LNCAP (cell line): ENCODE measurements at regions not wholly inside any gene's neighbourhood (a gene's known extent, or its start where the extent isn't known, plus 50 kb on each side); places are given as distances from the start of the nearest gene placed in this dataset.

Experiments used
- CTCF ChIP-seq: fragments of 450-650 bp; IDR thresholded peaks from 2 replicates; pipeline ENCODE4 v1.5.1; 2017; ENCODE audit warnings: mild to moderate bottlenecking

DNA sequence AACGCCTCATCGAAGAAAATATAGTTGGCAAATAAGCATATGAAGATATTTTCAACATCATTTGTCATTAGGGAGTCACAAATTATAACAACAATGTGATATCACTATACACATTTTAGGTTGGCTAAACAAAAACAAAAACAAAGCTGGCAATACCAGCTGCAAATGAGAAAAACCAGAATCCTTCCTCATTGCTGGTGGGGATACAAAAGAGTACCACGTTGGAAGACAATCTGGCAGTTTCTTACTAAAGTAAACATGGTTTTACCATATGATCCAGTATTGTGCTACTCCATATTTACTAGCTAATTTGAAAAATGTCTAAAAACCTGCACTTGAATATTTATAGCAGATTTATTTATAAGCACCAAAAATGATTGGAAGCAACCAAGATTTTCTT is 1204.1 kb downstream of the MRPL39 start:
- TF ChIP-seq CTCF, result no peak

DNA sequence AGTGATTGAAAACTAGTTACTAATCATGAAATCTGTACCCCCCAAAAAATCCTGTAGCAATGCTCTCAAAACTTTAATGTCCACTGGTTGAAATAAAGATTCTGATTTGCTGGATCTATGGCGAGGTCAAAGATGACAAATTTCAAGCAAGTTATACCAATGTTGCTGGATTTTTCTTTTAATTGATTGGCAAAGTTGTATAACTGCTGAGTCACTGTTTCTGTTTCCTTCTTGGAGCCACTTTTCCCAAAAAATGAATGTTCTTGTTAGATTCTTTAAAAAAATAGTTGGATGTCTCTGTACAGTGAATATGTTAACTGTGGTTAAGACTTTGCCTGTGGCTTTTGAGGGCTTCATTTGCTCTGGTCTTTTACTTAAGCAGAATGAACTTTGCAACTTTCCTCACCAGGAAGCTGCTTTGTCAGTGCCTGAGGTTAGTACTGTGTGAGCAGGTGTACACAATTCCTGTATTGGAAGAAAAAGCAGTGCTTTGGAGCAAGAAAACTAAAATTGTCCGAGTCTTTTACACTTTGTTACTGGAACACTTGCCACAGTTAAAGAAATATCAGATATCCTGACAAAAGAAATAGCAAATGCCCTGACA is 1211.9 kb downstream of the MRPL39 start:
- TF ChIP-seq CTCF, result no peak

DNA sequence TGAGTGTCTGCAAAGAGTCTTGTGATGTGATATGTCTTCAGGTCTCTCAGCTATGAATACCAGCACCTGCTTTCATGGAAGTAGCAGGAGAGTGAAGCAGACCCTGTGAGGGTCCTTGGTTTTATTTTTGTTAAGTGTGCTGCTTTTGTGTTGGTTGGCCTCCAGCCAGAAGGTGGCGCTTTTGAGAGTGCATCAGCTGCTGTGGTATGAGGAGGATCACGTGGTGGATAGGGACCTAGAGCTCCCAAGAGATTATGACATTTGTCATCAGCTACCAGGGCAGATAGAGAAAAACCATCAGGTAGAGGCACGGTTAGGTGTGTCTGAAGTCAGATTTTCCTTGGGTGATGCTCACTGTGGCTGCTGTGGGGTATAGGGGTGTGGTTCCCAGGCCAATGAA is 1232.1 kb downstream of the MRPL39 start:
- TF ChIP-seq CTCF, result peak; percentile 17; the same call in 1 of the 2 replicates

- TF ChIP-seq CTCF, result no peak
Observed at GRCh38 chr21:24372506-24372905, 1234.8 kb downstream of the MRPL39 start.

- TF ChIP-seq CTCF, result no peak
Observed at GRCh38 chr21:24369746-24370145, 1237.5 kb downstream of the MRPL39 start.

DNA sequence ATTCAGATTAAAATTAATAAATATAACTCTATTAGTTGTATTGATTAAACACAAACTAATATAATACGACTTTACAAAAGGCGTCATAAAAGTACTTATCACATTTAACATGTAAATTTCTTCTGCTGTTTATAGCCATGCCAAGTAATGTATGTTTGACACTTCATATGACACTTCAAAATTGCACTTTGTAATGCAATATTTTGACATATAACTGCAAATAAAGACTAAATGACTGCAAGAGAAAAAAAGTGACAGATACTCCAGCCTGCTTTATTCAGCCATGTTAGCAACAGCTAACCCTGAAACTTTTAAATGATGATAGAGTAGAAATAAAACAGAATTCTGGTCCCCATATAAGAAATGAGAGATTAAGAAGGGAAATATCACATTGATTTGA is 1238.0 kb downstream of the MRPL39 start:
- TF ChIP-seq CTCF, result no peak

GRCh38 chr21:24367936-24368335 is 1239.3 kb downstream of the MRPL39 start:
- TF ChIP-seq CTCF, result no peak

DNA sequence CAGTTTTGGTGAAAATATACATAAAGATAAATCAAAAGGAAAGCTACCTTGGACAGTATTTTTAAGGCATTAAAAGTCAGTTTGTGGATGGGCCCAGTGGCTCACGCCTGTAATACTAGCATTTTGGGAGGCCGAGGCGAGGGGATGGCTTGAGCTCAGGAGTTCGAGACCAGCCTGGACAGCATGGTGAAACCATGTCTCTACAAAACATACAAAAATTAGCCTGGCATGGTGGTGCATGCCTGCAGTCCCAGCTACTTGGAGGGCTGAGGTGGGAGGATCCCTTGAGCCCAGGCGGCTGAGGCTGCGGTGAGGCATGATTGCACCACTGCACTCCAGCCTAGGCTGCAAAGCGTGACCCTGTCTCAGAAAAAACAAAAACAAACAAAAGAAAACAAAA is 1253.8 kb downstream of the MRPL39 start:
- TF ChIP-seq CTCF, result no peak
